Ishikawa (cell line): ENCODE measurements at regions not wholly inside any gene's neighbourhood (a gene's known extent, or its start where the extent isn't known, plus 50 kb on each side); places are given as distances from the start of the nearest gene placed in this dataset.

Experiments
- CEBPB ChIP-seq: IDR thresholded peaks from 2 replicates; pipeline ENCODE4 v1.6.1; 2012
- CREB1 ChIP-seq: IDR thresholded peaks from 2 replicates; pipeline ENCODE4 v1.6.1; 2012; ENCODE audit warnings: low read depth
- EGR1 ChIP-seq: IDR thresholded peaks from 2 replicates; pipeline ENCODE4 v1.6.1; 2012
- EP300 ChIP-seq: IDR thresholded peaks from 2 replicates; pipeline ENCODE4 v1.6.1; 2012; ENCODE audit warnings: borderline replicate concordance
- FOXM1 ChIP-seq: IDR thresholded peaks from 2 replicates; pipeline ENCODE4 v1.6.1; 2012; ENCODE audit warnings: low read depth, borderline replicate concordance
- NFIC ChIP-seq: IDR thresholded peaks from 2 replicates; pipeline ENCODE4 v1.6.1; 2012
- RAD21 ChIP-seq: IDR thresholded peaks from 2 replicates; pipeline ENCODE4 v1.6.1; 2012; ENCODE audit warnings: low read depth
- TAF1 ChIP-seq: IDR thresholded peaks from 2 replicates; pipeline ENCODE4 v1.6.1; 2012; ENCODE audit warnings: low read depth, mild to moderate bottlenecking
- YY1 ChIP-seq: IDR thresholded peaks from 2 replicates; pipeline ENCODE4 v1.6.1; 2012; ENCODE audit warnings: low read depth
- ZBTB7A ChIP-seq: IDR thresholded peaks from 2 replicates; pipeline ENCODE4 v1.6.1; 2012; ENCODE audit warnings: low read depth
- TF ChIP-seq, protein P1 (sequence below): IDR thresholded peaks from 2 replicates; pipeline ENCODE4 v1.6.1; 2012
- TF ChIP-seq, protein P2 (sequence below): IDR thresholded peaks from 2 replicates; pipeline ENCODE4 v1.6.1; 2012
- TF ChIP-seq, protein P3 (sequence below): IDR thresholded peaks from 2 replicates; pipeline ENCODE4 v1.6.1; 2012; ENCODE audit warnings: low read depth, mild to moderate bottlenecking

DNA sequence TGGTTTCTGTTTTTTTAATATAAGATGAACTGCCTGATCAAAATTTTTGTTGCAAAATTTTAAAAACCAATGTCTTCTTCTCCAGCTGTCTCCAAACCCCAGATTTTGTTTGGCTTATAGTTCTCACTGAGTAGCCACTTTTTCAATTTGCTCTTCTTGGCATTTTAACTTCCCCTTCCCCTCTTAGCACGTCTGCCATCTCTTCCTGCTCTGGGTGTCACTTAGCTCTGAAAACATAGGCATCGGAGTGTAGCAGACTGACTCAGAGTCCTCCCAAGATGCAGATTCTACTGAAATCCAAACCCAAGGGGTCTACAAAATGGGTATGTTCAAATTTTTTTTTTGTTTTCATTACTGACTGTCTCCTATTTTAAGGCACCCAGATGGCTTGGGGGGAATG lies 270.3 kb upstream of the KIRREL3 start:
- TF ChIP-seq FOXM1 (no peak), NFIC (no peak), YY1 (no peak), RAD21 (no peak), CEBPB (no peak), EGR1 (no peak), EP300 (no peak), TAF1 (no peak), CREB1 (no peak), ZBTB7A (no peak)
- TF ChIP-seq, protein P1, sequence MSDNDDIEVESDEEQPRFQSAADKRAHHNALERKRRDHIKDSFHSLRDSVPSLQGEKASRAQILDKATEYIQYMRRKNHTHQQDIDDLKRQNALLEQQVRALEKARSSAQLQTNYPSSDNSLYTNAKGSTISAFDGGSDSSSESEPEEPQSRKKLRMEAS = no peak
- TF ChIP-seq, protein P2, sequence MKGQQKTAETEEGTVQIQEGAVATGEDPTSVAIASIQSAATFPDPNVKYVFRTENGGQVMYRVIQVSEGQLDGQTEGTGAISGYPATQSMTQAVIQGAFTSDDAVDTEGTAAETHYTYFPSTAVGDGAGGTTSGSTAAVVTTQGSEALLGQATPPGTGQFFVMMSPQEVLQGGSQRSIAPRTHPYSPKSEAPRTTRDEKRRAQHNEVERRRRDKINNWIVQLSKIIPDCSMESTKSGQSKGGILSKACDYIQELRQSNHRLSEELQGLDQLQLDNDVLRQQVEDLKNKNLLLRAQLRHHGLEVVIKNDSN = no peak
- TF ChIP-seq, protein P3, sequence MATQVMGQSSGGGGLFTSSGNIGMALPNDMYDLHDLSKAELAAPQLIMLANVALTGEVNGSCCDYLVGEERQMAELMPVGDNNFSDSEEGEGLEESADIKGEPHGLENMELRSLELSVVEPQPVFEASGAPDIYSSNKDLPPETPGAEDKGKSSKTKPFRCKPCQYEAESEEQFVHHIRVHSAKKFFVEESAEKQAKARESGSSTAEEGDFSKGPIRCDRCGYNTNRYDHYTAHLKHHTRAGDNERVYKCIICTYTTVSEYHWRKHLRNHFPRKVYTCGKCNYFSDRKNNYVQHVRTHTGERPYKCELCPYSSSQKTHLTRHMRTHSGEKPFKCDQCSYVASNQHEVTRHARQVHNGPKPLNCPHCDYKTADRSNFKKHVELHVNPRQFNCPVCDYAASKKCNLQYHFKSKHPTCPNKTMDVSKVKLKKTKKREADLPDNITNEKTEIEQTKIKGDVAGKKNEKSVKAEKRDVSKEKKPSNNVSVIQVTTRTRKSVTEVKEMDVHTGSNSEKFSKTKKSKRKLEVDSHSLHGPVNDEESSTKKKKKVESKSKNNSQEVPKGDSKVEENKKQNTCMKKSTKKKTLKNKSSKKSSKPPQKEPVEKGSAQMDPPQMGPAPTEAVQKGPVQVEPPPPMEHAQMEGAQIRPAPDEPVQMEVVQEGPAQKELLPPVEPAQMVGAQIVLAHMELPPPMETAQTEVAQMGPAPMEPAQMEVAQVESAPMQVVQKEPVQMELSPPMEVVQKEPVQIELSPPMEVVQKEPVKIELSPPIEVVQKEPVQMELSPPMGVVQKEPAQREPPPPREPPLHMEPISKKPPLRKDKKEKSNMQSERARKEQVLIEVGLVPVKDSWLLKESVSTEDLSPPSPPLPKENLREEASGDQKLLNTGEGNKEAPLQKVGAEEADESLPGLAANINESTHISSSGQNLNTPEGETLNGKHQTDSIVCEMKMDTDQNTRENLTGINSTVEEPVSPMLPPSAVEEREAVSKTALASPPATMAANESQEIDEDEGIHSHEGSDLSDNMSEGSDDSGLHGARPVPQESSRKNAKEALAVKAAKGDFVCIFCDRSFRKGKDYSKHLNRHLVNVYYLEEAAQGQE = no peak
